ENCODE measurements at regions not wholly inside any gene's neighbourhood (a gene's known extent, or its start where the extent isn't known, plus 50 kb on each side); places are given as distances from the start of the nearest gene placed in this dataset.

DNA sequence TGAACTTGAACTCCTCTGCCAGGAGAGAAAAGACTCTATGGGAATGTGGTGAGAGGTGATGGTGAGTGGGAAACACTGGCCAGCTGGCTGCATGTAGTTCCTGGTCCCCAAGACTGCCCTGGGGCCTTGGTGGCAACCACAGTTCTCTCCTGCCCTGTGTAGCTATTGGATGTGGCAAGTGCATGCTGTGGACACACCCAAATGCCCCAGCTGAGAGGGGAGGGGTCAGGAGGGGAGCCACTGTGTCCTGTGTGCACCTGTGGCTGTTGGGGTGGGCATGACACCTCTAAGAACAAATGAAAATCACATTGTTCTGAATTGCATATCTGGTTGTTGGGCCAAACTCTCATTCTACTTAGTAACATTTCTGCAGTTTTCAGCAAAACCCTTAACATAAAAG is 409.6 kb downstream of the NSUN3 start:
- TF ChIP-seq, protein P1, sequence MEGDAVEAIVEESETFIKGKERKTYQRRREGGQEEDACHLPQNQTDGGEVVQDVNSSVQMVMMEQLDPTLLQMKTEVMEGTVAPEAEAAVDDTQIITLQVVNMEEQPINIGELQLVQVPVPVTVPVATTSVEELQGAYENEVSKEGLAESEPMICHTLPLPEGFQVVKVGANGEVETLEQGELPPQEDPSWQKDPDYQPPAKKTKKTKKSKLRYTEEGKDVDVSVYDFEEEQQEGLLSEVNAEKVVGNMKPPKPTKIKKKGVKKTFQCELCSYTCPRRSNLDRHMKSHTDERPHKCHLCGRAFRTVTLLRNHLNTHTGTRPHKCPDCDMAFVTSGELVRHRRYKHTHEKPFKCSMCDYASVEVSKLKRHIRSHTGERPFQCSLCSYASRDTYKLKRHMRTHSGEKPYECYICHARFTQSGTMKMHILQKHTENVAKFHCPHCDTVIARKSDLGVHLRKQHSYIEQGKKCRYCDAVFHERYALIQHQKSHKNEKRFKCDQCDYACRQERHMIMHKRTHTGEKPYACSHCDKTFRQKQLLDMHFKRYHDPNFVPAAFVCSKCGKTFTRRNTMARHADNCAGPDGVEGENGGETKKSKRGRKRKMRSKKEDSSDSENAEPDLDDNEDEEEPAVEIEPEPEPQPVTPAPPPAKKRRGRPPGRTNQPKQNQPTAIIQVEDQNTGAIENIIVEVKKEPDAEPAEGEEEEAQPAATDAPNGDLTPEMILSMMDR (conservative IDR thresholded peaks at IDR 0.05; ENCODE audit: low read depth, low read length): no peak
- no peak for TF ChIP-seq EZH2 (IDR thresholded peaks at IDR 0.05; ENCODE audit: borderline replicate concordance, low read depth, low read length, poor library complexity, severe bottlenecking)

Data from A673 (cell line).